SK-N-SH treated with all-trans-retinoic acid at 6 μM for 48 hours (cell line): ENCODE measurements at regions not wholly inside any gene's neighbourhood (a gene's known extent, or its start where the extent isn't known, plus 50 kb on each side); places are given as distances from the start of the nearest gene placed in this dataset.

ENCODE experiments used
- ARNTL ChIP-seq: fragments of 450-650 bp; formaldehyde crosslinking; IDR thresholded peaks from 2 replicates; pipeline ENCODE4 v1.5.0; 2020; ENCODE audit warnings: low read depth, mild to moderate bottlenecking, moderate library complexity, borderline replicate concordance
- OSR1 ChIP-seq: fragments of 250-450 bp; sonication (Bioruptor Pico); IDR thresholded peaks from 2 replicates; pipeline ENCODE4 v1.8.0; 2022; ENCODE audit warnings: moderate library complexity, mild to moderate bottlenecking, inconsistent platforms
- TOX ChIP-seq: fragments of 250-450 bp; sonication (Bioruptor Pico); IDR thresholded peaks from 2 replicates; pipeline ENCODE4 v1.8.0; 2021; ENCODE audit warnings: mild to moderate bottlenecking, moderate library complexity, borderline replicate concordance
- ZFP3 ChIP-seq: fragments of 250-450 bp; sonication (Bioruptor Pico); IDR thresholded peaks from 2 replicates; pipeline ENCODE4 v1.5.0; 2020; ENCODE audit warnings: mild to moderate bottlenecking, moderate library complexity

GRCh38 chr10:29858702-29859267 lies 200.6 kb downstream of the JCAD start:
- TF ChIP-seq TOX (CRISPR knock-in tag) = no peak
- TF ChIP-seq ARNTL (CRISPR knock-in tag) = no peak
- no peak for TF ChIP-seq OSR1 (CRISPR knock-in tag)
- no peak for TF ChIP-seq ZFP3
